HEK293 (cell line): ENCODE measurements at regions not wholly inside any gene's neighbourhood (a gene's known extent, or its start where the extent isn't known, plus 50 kb on each side); places are given as distances from the start of the nearest gene placed in this dataset.

Experiments used
- BCL11B ChIP-seq: fragments of 450-650 bp; formaldehyde crosslinking; IDR thresholded peaks from 2 replicates; pipeline ENCODE4 v1.5.1; 2016; ENCODE audit warnings: low read depth, missing biosample characterization, missing genetic modification characterization
- GFI1B ChIP-seq: fragments of 450-650 bp; formaldehyde crosslinking; IDR thresholded peaks from 2 replicates; pipeline ENCODE4 v1.5.1; 2016; ENCODE audit warnings: missing biosample characterization, missing genetic modification characterization
- IKZF3 ChIP-seq: fragments of 450-650 bp; IDR thresholded peaks from 2 replicates; pipeline ENCODE4 v1.5.0; 2018; ENCODE audit warnings: missing biosample characterization, mild to moderate bottlenecking, missing genetic modification characterization, moderate library complexity
- KLF1 ChIP-seq: fragments of 450-650 bp; formaldehyde crosslinking; IDR thresholded peaks from 2 replicates; pipeline ENCODE4 v1.5.1; 2016; ENCODE audit warnings: missing biosample characterization, missing genetic modification characterization
- KLF10 ChIP-seq: fragments of 450-650 bp; IDR thresholded peaks from 2 replicates; pipeline ENCODE4 v1.5.1; 2018; ENCODE audit warnings: missing biosample characterization, mild to moderate bottlenecking, missing genetic modification characterization
- KLF16 ChIP-seq: fragments of 450-650 bp; formaldehyde crosslinking; IDR thresholded peaks from 2 replicates; pipeline ENCODE4 v1.5.1; 2017; ENCODE audit warnings: missing biosample characterization, missing genetic modification characterization
- KLF7 ChIP-seq: fragments of 450-650 bp; formaldehyde crosslinking; IDR thresholded peaks from 2 replicates; pipeline ENCODE4 v1.5.1; 2016; ENCODE audit warnings: missing biosample characterization, missing genetic modification characterization, borderline replicate concordance
- OSR2 ChIP-seq: fragments of 450-650 bp; formaldehyde crosslinking; IDR thresholded peaks from 2 replicates; pipeline ENCODE4 v1.5.1; 2016; ENCODE audit warnings: missing biosample characterization, missing genetic modification characterization
- SP2 ChIP-seq: fragments of 450-650 bp; formaldehyde crosslinking; IDR thresholded peaks from 2 replicates; pipeline ENCODE4 v1.5.1; 2016; ENCODE audit warnings: missing biosample characterization, missing genetic modification characterization
- SP3 ChIP-seq: fragments of 450-650 bp; formaldehyde crosslinking; IDR thresholded peaks from 2 replicates; pipeline ENCODE4 v1.5.1; 2016; ENCODE audit warnings: missing biosample characterization, missing genetic modification characterization
- ZBTB8A ChIP-seq: fragments of 450-650 bp; formaldehyde crosslinking; IDR thresholded peaks from 2 replicates; pipeline ENCODE4 v1.5.1; 2016; ENCODE audit warnings: missing biosample characterization, missing genetic modification characterization
- ZFHX2 ChIP-seq: fragments of 450-650 bp; formaldehyde crosslinking; conservative IDR thresholded peaks from 2 replicates; pipeline ENCODE4 v1.5.1; 2016; ENCODE audit warnings: missing biosample characterization, missing genetic modification characterization
- ZFP69B ChIP-seq: fragments of 450-650 bp; formaldehyde crosslinking; IDR thresholded peaks from 2 replicates; pipeline ENCODE4 v1.5.1; 2016; ENCODE audit warnings: missing biosample characterization, missing genetic modification characterization
- ZNF114 ChIP-seq: fragments of 450-650 bp; formaldehyde crosslinking; IDR thresholded peaks from 2 replicates; pipeline ENCODE4 v1.5.0; 2017; ENCODE audit warnings: missing biosample characterization, missing genetic modification characterization
- ZNF16 ChIP-seq: fragments of 450-650 bp; formaldehyde crosslinking; IDR thresholded peaks from 2 replicates; pipeline ENCODE4 v1.5.1; 2016; ENCODE audit warnings: low read depth, missing biosample characterization, missing genetic modification characterization
- ZNF202 ChIP-seq: fragments of 450-650 bp; formaldehyde crosslinking; IDR thresholded peaks from 2 replicates; pipeline ENCODE4 v1.5.1; 2016; ENCODE audit warnings: missing biosample characterization, missing genetic modification characterization, borderline replicate concordance
- ZNF23 ChIP-seq: fragments of 450-650 bp; formaldehyde crosslinking; IDR thresholded peaks from 2 replicates; pipeline ENCODE4 v1.5.1; 2016; ENCODE audit warnings: missing biosample characterization, missing genetic modification characterization, borderline replicate concordance
- ZNF266 ChIP-seq: fragments of 450-650 bp; formaldehyde crosslinking; IDR thresholded peaks from 2 replicates; pipeline ENCODE4 v1.5.1; 2016; ENCODE audit warnings: missing biosample characterization, missing genetic modification characterization, low read depth
- ZNF335 ChIP-seq: fragments of 450-650 bp; formaldehyde crosslinking; conservative IDR thresholded peaks from 2 replicates; pipeline ENCODE4 v1.5.1; 2016; ENCODE audit warnings: missing biosample characterization, missing genetic modification characterization
- ZNF37A ChIP-seq: fragments of 450-650 bp; IDR thresholded peaks from 2 replicates; pipeline ENCODE4 v1.5.1; 2018; ENCODE audit warnings: missing biosample characterization, missing genetic modification characterization
- ZNF514 ChIP-seq: fragments of 450-650 bp; formaldehyde crosslinking; IDR thresholded peaks from 2 replicates; pipeline ENCODE4 v1.5.1; 2016; ENCODE audit warnings: missing biosample characterization, missing genetic modification characterization
- ZNF571 ChIP-seq: fragments of 450-650 bp; formaldehyde crosslinking; IDR thresholded peaks from 2 replicates; pipeline ENCODE4 v1.5.0; 2017; ENCODE audit warnings: missing biosample characterization, missing genetic modification characterization
- ZNF585B ChIP-seq: fragments of 450-650 bp; formaldehyde crosslinking; IDR thresholded peaks from 2 replicates; pipeline ENCODE4 v1.5.1; 2016; ENCODE audit warnings: missing biosample characterization, missing genetic modification characterization
- ZNF596 ChIP-seq: fragments of 450-650 bp; IDR thresholded peaks from 2 replicates; pipeline ENCODE4 v1.5.0; 2018; ENCODE audit warnings: missing biosample characterization, mild to moderate bottlenecking, missing genetic modification characterization, moderate library complexity
- ZNF600 ChIP-seq: fragments of 450-650 bp; formaldehyde crosslinking; IDR thresholded peaks from 2 replicates; pipeline ENCODE4 v1.5.1; 2016; ENCODE audit warnings: missing biosample characterization, missing genetic modification characterization
- ZNF621 ChIP-seq: fragments of 450-650 bp; formaldehyde crosslinking; IDR thresholded peaks from 2 replicates; pipeline ENCODE4 v1.5.1; 2017; ENCODE audit warnings: missing biosample characterization, missing genetic modification characterization
- ZNF658 ChIP-seq: fragments of 450-650 bp; formaldehyde crosslinking; IDR thresholded peaks from 2 replicates; pipeline ENCODE4; 2016; ENCODE audit warnings: missing biosample characterization, missing genetic modification characterization
- ZNF660 ChIP-seq: fragments of 450-650 bp; IDR thresholded peaks from 2 replicates; pipeline ENCODE4 v1.5.1; 2018; ENCODE audit warnings: missing biosample characterization, mild to moderate bottlenecking, missing genetic modification characterization
- ZNF777 ChIP-seq: fragments of 450-650 bp; formaldehyde crosslinking; IDR thresholded peaks from 2 replicates; pipeline ENCODE4 v1.5.1; 2017; ENCODE audit warnings: missing biosample characterization, missing genetic modification characterization, borderline replicate concordance
- ZSCAN16 ChIP-seq: fragments of 450-650 bp; formaldehyde crosslinking; IDR thresholded peaks from 2 replicates; pipeline ENCODE4 v1.5.1; 2016; ENCODE audit warnings: missing biosample characterization, missing genetic modification characterization
- ZXDB ChIP-seq: fragments of 450-650 bp; formaldehyde crosslinking; IDR thresholded peaks from 2 replicates; pipeline ENCODE4 v1.5.1; 2016; ENCODE audit warnings: missing biosample characterization, missing genetic modification characterization
- TF ChIP-seq, protein P1 (sequence below): fragments of 450-650 bp; formaldehyde crosslinking; IDR thresholded peaks from 2 replicates; pipeline ENCODE4 v1.5.1; 2017; ENCODE audit warnings: missing biosample characterization, missing genetic modification characterization
- TF ChIP-seq, protein P2 (sequence below): fragments of 450-650 bp; formaldehyde crosslinking; IDR thresholded peaks from 2 replicates; pipeline ENCODE4 v1.5.1; 2016; ENCODE audit warnings: missing biosample characterization, missing genetic modification characterization, low read depth
- TF ChIP-seq, protein P3 (sequence below): fragments of 450-650 bp; formaldehyde crosslinking; IDR thresholded peaks from 2 replicates; pipeline ENCODE4 v1.5.1; 2016; ENCODE audit warnings: missing biosample characterization, missing genetic modification characterization
- TF ChIP-seq, protein P4 (sequence below): fragments of 450-650 bp; formaldehyde crosslinking; IDR thresholded peaks from 2 replicates; pipeline ENCODE4 v1.5.1; 2016; ENCODE audit warnings: missing biosample characterization, missing genetic modification characterization, borderline replicate concordance

DNA sequence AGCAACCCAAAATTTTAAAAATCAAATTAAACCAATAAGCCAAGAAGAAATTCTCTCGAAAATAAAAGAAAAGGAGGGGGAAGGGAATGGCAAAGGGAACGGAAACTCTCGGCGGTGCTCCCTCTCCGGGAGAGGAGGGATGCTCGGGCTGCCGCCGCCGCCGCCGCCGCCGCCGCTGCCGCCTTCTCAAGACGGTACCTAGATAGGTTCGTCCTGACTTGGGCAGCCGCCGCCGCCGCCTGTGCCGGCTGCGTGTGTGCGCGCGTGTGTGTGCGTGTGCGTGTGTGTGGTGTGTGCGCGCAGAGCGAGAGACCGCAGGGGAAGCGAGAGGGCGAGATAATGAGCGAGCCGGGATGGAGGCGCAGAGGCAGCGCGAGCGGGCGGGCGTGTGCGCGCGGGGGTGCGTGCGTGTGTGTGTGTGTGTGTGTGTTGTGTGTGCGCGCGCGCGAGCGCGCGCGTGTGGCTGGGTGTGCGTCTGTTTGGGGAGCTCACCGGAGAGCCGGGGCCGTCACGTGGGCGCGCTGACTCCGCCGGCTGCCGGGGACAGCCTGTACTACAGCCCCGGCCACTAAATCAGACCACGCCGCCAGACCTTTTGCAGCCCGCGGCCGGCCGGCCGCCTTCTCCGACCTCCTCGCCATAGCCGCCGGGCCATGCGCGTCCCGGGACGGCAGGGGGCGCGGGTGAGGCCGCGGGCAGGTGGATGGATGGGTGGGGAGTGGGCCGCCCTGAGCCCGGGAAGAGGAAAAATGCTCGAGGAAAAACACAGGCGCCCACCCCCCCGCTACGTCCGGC lies 111.6 kb downstream of the DHX15 start (continued):
- TF ChIP-seq, protein P1, sequence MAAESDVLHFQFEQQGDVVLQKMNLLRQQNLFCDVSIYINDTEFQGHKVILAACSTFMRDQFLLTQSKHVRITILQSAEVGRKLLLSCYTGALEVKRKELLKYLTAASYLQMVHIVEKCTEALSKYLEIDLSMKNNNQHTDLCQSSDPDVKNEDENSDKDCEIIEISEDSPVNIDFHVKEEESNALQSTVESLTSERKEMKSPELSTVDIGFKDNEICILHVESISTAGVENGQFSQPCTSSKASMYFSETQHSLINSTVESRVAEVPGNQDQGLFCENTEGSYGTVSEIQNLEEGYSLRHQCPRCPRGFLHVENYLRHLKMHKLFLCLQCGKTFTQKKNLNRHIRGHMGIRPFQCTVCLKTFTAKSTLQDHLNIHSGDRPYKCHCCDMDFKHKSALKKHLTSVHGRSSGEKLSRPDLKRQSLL (tag by site-specific recombination), result no peak
- TF ChIP-seq ZNF596 (tag by site-specific recombination) (no peak), SP3 (0 out of 2 replicates have a peak, but pooled peaks have one; percentile 31), ZNF571 (no peak), ZNF16 (no peak), ZFHX2 (peak; percentile 95), ZNF621 (tag by site-specific recombination) (no peak), BCL11B (tag by site-specific recombination) (no peak), ZSCAN16 (no peak), KLF1 (tag by site-specific recombination) (peak; percentile 53; the same call in 1 of the 2 replicates), ZNF23 (tag by site-specific recombination) (no peak), KLF10 (tag by site-specific recombination) (peak; percentile 19; the same call in 1 of the 2 replicates), ZNF114 (tag by site-specific recombination) (no peak), ZNF266 (no peak), GFI1B (no peak), ZNF660 (tag by site-specific recombination) (no peak), ZNF777 (tag by site-specific recombination) (peak; percentile 50; the same call in 1 of the 2 replicates), ZNF202 (tag by site-specific recombination) (no peak), ZNF600 (tag by site-specific recombination) (peak; percentile 84), ZNF514 (tag by site-specific recombination) (no peak), KLF16 (tag by site-specific recombination) (peak; percentile 97), ZXDB (tag by site-specific recombination) (peak; percentile 84), SP2 (tag by site-specific recombination) (no peak), ZNF37A (tag by site-specific recombination) (no peak), ZFP69B (peak; percentile 72), OSR2 (0 out of 2 replicates have a peak, but pooled peaks have one; percentile 13), ZNF335 (peak; percentile 96), ZNF658 (no peak), ZBTB8A (tag by site-specific recombination) (peak; percentile 76), IKZF3 (tag by site-specific recombination) (no peak), ZNF585B (no peak), KLF7 (tag by site-specific recombination) (peak; percentile 62; the same call in 1 of the 2 replicates)
- TF ChIP-seq, protein P2, sequence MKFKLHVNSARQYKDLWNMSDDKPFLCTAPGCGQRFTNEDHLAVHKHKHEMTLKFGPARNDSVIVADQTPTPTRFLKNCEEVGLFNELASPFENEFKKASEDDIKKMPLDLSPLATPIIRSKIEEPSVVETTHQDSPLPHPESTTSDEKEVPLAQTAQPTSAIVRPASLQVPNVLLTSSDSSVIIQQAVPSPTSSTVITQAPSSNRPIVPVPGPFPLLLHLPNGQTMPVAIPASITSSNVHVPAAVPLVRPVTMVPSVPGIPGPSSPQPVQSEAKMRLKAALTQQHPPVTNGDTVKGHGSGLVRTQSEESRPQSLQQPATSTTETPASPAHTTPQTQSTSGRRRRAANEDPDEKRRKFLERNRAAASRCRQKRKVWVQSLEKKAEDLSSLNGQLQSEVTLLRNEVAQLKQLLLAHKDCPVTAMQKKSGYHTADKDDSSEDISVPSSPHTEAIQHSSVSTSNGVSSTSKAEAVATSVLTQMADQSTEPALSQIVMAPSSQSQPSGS, result no peak
- TF ChIP-seq, protein P3, sequence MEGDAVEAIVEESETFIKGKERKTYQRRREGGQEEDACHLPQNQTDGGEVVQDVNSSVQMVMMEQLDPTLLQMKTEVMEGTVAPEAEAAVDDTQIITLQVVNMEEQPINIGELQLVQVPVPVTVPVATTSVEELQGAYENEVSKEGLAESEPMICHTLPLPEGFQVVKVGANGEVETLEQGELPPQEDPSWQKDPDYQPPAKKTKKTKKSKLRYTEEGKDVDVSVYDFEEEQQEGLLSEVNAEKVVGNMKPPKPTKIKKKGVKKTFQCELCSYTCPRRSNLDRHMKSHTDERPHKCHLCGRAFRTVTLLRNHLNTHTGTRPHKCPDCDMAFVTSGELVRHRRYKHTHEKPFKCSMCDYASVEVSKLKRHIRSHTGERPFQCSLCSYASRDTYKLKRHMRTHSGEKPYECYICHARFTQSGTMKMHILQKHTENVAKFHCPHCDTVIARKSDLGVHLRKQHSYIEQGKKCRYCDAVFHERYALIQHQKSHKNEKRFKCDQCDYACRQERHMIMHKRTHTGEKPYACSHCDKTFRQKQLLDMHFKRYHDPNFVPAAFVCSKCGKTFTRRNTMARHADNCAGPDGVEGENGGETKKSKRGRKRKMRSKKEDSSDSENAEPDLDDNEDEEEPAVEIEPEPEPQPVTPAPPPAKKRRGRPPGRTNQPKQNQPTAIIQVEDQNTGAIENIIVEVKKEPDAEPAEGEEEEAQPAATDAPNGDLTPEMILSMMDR, result peak; percentile 83
- TF ChIP-seq, protein P4, sequence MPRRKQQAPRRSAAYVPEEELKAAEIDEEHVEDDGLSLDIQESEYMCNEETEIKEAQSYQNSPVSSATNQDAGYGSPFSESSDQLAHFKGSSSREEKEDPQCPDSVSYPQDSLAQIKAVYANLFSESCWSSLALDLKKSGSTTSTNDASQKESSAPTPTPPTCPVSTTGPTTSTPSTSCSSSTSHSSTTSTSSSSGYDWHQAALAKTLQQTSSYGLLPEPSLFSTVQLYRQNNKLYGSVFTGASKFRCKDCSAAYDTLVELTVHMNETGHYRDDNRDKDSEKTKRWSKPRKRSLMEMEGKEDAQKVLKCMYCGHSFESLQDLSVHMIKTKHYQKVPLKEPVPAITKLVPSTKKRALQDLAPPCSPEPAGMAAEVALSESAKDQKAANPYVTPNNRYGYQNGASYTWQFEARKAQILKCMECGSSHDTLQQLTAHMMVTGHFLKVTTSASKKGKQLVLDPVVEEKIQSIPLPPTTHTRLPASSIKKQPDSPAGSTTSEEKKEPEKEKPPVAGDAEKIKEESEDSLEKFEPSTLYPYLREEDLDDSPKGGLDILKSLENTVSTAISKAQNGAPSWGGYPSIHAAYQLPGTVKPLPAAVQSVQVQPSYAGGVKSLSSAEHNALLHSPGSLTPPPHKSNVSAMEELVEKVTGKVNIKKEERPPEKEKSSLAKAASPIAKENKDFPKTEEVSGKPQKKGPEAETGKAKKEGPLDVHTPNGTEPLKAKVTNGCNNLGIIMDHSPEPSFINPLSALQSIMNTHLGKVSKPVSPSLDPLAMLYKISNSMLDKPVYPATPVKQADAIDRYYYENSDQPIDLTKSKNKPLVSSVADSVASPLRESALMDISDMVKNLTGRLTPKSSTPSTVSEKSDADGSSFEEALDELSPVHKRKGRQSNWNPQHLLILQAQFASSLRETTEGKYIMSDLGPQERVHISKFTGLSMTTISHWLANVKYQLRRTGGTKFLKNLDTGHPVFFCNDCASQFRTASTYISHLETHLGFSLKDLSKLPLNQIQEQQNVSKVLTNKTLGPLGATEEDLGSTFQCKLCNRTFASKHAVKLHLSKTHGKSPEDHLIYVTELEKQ (tag by site-specific recombination), result no peak
